HG03103 (cell line): ENCODE measurements at regions not wholly inside any gene's neighbourhood (a gene's known extent, or its start where the extent isn't known, plus 50 kb on each side); places are given as distances from the start of the nearest gene placed in this dataset.
A peak's percentile ranks its signal among the peaks of the same experiment; 100 is the strongest.

Experiments
- ATAC-seq: cut with Tn5 transposase; IDR thresholded peaks from one replicate; pipeline ENCODE4 v1.9.1; 2021; ENCODE audit warnings: low read depth; ENCODE audit not compliant: unreplicated experiment

DNA sequence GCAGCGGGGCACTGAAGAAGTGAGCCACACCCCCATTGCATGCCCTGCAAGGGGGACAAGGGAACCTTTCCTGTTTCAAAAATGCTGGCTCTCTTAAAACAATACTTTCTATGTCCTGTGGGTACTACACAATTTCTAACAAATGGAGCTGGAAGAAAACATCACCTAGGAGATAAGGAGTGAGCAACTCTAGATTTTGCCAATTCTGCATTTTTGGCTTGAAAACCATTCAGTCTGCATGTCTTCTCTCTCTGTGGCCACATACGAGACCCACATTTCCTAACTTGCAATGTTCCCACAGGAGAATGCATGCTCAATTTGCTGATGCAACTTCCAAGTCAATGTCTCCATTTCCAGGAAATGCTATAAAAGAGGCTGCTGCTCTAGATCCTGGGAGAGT is 662.0 kb downstream of the SQOR start:
- no peak for ATAC-seq

DNA sequence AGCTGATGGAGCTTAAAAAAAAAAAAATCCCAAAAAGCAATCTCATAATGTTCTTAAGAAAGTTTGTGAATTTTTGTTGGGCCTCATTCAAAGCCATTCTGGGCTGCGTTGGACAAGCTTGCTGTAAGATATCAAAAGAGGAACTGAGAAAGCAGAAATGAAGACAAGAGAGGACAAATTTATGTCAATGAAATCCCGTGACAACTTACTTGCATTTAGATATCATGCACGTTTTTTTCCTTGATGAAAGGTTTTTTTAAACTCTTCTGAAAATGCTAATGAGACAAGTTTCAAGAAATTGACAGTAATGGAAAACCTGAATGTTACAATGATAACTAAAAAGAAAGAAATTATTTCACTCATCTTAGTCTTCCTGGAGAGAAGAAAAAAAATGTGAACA is 662.9 kb downstream of the SQOR start:
- ATAC-seq: peak; percentile 74

DNA sequence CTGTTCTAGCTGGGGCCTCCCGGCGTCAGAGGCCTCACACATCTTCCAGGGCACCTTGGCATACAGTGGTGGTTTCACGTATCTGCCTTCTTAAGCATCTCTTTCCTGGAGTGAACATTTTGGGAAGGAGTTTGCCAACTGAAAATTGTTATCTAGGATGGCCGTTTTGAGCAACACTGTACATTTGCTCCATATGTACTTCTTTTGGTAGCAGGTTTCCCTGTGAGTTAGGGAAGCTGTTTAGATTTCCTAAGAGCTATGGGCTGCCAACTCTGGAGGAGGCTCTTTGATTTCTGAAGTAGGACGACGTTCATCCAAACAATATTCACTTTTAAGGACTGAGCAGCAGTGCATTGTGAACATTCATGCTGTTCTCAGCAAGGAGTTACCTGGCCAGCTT is 665.9 kb downstream of the SQOR start:
- ATAC-seq: no peak

DNA sequence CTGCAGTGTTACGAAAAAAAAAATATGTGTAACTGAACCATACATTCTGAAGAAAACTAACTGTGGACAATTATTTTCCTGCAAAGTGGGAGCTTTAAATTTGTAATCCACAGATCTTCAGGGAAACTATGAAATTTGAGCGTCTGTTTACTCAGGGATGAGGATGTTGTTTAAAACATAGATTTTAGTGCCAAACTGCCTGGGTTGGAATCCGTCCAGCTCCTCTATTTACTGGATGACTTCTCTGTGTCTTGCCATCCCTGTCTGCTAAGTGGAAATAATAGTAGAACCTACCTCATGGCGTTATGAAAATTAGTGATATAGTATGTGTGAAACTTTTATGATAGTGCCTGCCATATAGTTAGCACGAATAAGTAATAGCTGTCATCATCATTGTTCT is 666.5 kb downstream of the SQOR start:
- ATAC-seq: no peak

DNA sequence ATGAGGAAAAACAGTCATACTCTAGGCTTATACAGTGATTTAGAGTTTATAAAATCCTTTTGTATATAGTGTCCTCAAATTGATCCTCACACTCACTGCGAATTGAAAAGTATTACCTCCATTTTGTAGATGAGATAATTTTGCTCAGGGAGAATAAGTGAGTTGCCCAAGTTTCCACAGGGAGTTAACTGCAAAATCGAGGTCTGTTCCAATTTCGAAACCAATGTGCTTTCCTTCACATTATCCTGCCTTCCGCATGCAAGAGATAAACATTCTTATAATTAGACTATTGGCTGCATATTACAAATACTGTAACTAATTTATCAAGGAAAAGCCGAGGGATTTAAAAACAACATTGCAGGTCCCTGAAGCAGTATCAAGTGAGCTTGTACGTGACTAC is 667.0 kb downstream of the SQOR start:
- no peak for ATAC-seq

DNA sequence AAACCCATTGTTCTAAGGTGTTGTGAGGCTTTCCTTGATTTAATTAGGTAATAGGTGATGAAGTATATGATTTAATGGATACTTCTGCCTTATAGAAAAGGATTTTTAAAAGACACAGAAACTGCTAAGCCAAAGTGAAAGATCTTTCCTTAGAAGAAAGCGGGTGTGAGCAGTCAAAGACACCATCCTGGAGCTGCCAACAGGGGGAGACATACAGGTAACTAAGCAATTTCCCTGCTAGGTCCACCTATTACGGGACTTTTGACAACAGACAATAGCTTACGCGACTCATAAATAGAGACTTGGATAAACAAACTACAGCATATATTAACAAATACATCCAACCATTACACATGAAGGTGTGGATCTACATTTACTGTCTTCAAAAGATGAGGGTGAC is 669.5 kb downstream of the SQOR start:
- no peak for ATAC-seq

DNA sequence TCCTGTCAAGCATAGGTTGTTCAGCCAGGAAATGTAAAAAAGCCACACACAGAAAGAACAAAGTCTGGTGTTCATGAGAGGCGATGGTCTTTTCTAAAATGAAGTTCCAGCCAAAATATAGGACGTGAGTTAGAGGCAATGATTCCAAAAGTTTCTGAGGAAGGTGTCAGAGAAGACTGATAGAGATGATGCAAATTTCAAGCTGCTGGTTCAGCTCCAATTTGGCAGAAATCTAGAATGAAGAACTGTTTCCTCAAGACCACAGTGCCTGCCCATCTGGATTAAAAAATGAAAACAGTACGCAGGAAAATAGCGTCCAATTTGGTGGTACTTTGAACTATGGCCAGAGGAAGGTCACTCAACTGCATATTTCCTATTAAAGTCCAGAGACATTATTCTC is 672.9 kb downstream of the SQOR start:
- ATAC-seq: no peak

DNA sequence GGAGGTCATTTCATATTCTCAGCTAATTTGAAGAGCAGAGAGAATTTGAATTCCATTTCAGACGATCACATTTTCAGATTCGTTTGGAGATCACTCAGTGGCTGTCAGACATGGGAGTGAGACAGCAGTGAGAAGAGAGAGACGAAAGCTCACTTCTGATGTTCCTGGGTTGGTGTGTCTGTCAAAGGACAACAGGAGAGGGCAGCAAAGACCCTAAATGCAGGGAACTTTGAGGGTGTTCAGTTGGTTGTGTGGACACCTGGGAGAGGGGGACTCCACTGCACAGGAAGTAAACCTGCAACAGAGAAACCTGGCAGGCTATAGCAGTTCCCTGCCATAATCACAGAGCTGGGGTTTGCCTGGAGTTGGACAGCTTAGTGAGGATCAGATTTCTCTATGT is 675.1 kb downstream of the SQOR start:
- no peak for ATAC-seq

DNA sequence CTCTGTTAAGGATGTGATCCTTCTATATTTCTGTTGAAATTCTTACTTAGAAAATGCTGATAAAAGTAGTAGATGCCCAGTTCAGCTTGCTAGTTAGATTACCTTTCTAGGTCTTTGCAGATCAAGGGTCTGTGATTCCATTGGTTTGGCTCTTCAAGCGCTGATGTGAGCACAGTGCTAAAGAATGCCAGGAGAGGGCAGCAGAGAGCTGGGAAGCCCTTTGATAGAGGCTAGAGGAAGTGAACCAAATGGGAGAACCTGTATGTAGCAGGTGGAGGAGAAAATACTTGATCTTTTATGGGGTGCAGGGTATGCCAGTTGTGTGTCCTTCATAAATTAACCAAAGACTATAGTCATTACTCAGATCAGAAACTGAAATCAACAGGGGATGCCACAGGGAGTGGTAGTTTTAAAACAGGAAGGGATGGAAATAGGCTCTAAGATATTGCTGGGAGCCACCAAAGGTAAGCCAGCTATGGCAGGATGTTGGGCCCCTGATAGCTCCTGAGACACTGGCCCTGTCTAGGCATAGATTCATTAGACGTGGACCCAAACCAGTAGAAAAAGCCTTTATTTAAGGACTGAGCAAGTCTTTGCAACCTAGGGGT is 677.4 kb downstream of the SQOR start:
- ATAC-seq: peak; percentile 95

DNA sequence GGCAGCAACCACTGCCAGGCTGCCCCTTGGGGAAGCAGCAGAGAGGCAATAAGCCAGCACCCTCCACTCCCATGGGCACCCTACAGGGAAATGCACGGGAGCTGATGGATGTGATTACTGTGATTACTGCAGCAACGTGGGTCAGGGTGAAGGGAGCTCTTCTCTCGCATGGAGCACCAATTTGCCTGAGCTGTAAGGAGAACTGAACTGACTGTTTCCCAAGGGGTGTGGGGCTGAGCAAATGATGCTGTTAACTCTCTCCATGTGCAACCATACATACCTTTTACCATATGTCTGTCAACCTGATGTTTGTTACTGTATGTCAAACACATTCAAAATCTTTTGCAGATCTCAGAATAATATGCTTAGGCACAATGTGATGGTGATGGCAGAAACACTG is 680.6 kb downstream of the SQOR start:
- ATAC-seq: no peak

DNA sequence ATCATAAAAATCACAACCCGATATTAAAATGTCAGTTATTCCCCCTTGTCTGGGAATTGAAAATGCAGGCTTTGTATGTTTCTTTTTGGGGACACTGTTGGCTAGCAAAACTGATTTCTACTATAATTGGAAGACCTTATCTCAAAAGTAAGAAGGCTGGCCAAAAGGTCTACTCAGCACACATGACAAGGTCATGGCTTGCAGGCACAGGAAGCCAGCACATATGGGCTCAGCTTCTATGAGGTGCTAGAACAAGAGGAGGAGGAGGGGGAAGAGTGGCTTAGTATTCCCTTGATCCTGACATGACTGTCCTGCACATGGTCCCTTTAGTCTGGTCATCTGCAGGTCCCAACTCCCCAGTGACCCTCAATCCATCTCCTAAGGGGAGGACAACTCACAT is 681.2 kb downstream of the SQOR start:
- no peak for ATAC-seq

DNA sequence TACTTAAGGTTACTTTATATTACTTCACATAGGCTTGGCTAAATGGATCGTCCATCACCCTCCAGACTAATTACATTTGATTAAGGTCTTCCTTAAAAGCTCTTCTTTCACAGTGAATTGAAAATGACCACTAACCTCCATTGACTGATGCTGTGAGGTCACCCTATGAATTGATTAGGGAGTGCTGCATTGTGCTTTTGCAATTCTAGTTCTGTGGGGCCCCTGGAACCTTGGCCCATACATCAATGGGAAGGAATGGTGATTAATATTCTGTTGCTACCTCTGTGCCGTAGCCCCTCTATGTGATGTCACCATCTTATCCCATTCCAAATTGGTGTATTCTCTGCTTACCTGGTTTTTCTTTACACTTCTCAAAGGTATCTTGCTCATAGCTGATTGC is 682.2 kb downstream of the SQOR start:
- no peak for ATAC-seq

DNA sequence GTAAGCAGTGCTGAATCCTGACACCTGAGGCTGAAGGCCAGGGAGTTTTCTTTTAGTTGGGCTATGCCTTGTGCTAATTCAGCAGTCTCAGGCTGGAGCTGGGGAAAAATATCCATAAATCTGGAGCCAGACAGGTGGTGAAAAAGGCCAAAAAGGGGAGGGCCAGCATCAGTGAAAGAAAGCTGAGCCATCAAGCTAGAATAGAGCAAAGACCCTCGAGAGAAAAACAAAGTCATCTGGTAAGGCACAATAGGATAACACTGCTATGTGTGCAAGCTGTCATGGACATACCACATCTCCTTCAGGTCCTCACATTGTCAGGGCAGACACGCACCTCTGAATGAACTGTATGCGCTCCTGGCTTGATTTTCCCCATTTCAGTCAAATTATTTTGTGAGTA is 687.9 kb downstream of the SQOR start:
- no peak for ATAC-seq

DNA sequence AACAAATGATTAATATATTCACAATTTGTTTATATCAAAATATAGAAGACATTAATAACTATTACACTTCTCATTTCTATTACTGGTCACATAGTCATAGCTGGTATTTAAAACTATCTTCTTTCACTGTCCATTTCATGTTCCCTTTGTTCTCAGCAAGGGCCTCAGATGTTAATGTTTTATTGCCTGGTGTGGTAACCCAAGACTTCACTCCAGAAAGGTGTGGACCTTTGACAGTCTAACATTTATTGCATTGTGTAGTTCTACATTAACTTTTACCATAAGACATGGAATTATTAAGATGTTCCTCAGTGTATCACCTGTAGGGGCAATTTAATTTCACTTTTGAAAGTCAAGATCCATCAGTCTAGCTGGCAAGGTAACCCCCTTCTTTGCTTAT is 691.3 kb downstream of the SQOR start:
- ATAC-seq: no peak

DNA sequence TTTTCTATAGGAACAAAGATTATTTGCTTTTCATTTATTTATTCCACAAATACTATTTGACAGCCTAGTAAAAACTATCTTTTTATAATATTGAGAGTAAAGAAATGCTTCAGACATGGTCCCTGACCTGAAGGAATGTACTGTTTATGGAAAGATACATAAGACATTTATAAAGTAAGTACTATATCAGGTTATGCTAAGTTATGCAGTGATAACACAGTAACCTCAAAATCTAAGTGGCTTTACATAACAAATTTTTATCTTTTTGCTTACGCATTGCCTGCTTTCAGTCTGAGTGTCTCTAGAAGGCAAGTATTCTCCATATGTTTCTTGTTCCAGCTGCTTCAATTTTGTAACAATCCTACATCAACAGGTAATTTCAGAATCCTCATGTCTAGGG is 694.0 kb downstream of the SQOR start:
- ATAC-seq: no peak

DNA sequence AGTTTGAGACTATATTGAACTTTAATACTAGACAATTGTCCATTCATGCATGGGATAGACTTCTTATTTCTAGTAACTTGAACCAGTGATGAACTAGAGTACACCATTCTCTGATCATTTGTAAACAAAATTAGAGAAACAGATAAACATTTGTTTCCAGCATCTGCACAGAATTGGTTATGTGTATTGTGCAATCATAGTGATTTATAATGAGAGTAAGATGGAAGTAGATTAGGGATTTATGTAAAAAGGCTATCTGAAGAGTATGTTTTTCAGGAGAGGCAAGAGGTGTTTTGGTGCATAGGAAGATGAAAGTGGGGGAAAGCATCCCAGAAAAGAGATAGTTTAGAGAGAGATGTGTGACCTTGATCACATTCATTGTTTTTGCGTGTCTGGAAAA is 695.0 kb downstream of the SQOR start:
- no peak for ATAC-seq

DNA sequence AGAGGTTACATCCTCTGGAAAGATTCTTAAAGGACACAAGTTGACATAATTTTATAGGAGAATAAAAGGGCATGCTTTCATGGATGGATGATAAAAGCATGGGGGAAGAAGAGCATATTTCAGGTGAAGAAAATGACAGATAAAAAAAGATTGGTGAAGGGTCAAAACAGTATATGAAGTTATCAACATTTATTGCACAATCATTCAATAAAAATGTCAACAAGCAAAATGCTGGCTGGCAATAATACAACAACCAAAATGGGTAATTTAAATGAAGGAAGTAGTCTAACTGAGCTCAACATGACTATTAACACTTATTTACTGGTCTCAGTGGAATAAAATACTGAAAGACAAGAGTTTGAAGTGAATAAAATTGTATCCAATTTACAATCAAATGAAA is 696.7 kb downstream of the SQOR start:
- ATAC-seq: no peak

DNA sequence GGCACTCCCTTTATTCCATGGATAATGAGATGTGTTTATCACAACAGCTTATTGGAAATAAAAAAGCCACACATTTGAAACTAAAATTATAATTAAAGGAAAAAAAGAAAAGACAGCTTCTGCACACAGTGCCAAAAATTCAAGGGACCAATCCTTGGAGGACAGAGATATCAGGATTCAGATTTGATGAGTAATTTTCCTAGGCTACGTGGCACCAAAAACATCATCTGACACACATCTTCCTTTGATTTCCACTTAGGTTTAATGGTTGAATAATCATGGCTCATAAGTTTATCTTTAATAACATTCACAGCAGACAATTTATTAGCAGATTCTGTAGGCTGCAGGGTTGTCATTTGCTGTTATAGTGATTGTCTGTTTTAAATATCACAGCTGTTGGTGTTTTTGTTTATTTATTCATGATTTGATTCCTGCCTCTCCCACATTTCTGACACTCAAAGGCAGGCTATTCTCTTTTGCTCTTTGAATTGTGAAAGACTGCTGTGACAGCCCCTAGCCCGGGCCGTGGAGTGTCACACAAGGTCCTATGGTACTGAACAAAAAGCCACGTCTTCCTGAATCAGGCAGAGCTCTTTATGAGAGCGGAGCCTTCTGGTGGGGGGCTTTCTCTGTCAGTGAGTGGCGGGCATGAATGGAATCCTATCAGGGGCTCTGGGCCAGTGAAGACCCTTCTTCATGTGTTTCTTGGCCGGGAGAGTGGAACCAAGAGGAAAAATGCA is 708.5 kb downstream of the SQOR start:
- ATAC-seq: no peak

DNA sequence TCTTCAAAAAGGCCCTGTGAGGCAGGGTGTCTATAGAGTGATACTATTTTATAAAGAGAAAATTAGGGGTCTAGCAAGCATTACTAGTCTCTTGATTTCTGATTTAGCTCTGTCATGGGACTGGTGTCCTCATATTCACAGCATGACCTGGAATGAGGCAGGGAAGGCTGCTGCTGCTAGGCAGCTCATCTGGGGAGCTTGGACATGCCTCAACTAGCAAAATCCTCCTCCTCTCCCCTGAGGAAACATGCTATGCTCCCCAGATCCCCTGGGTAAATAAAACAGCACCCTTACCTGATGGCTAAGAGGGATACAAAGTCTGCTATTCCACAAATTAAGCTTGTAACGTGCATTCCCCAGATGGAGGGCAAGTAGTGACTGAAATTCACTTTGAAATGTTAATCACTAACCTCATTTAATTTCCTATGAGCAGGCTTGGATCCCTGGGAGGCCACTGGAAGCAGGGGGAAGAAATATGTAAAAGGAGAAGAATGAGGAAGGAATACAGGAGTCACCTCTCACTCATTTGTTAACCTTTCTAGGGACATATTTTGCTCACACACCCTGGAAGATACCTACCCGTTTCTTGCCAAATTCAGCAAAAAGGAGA is 709.4 kb downstream of the SQOR start:
- ATAC-seq: no peak

DNA sequence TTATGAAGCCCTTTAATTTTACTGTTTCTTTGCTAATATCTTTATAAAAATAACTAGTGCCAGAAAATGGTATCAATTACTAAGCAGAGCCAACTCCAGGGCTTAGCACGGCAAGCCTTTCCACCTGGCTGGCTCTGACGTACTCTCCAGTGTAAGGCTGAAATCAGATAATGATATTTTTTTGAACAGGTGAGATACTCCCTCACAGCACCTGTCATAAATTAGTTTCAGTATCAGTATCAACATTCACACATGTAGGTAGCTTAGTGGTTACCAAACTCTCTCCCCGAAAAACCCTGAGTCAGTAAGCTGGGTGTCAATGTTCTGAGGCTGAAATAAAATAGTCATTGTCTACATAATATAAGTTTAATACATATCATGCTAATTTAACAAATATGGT is 710.1 kb downstream of the SQOR start:
- no peak for ATAC-seq

DNA sequence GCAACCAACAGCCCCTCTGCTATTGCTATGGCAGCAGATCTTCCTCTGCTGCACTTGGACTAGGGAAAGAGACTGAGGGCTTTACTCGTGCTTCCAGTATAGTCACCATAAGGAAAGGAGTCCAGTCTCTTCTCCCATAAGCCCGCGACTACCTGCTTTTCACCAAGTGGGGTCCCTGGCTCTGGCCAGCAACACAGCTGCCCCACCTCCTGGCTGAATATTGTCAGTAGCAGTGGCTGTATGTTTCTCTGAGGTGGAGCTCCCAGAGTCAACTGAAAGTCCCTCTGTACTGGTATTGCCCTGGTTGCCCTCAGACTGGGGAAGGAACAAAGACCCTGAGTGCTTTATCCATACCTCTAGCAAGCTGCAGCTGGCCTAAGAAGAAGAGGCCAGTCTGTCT is 719.6 kb downstream of the SQOR start:
- ATAC-seq: no peak

DNA sequence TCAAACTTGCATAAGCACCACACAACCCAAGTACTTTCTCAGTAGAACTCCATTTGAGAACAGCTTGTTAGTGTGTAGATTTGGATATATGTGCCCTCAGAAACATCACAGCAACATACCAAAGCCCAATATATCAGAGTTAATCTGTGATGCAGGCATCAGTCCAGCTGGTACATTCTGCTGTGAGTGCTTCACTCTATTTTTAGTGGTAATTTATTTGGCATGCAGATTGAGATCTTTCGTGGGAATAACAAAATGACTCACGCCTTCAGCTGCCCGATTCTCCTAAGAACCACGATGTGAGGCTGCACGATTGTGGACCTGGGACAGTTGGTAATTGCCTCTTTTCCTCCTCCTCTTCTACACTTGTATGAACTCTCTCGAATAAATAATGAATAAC is 730.7 kb downstream of the SQOR start:
- no peak for ATAC-seq
